Breast epithelium (tissue), 4 donors: ENCODE measurements at regions not wholly inside any gene's neighbourhood (a gene's known extent, or its start where the extent isn't known, plus 50 kb on each side); places are given as distances from the start of the nearest gene placed in this dataset.

Source experiments
- DNase-seq, 2 donors: peaks; one replicate each; pipeline ENCODE4 v3.0.0-alpha.2; 2019; ENCODE audit warnings: low spot score in 2 of 2
- H3K27ac ChIP-seq, 2 donors: fragments of 200-600 bp; sonication (generic) in 1 of 2; one replicate each; pipeline ENCODE4 v1.5.1; 2016 to 2019; ENCODE audit warnings: mild to moderate bottlenecking in 1 of 2
- H3K27me3 ChIP-seq, 2 donors: fragments of 200-600 bp; sonication (generic) in 1 of 2; one replicate each; pipeline versions ENCODE4 v1.5.1 to v1.6.0; 2017 to 2019; ENCODE audit warnings: control low read depth in 1 of 2, mild to moderate bottlenecking in 1 of 2
- H3K36me3 ChIP-seq: fragments of 200-600 bp; one replicate; pipeline ENCODE4 v1.5.1; 2019
- H3K4me1 ChIP-seq, 2 donors: fragments of 200-600 bp; sonication (generic); one replicate each; pipeline ENCODE4 v1.5.1; 2016 to 2019; ENCODE audit warnings: control low read depth in 1 of 2
- H3K4me3 ChIP-seq, 3 donors: fragments of 200-600 bp; sonication (generic); 1 replicate in 2 of 3; 2 replicates in 1 of 3; pipeline ENCODE4 v1.5.1; 2016 to 2019; ENCODE audit warnings: mild to moderate bottlenecking in 3 of 3, moderate library complexity in 2 of 3
- H3K9me3 ChIP-seq, 2 donors: fragments of 200-600 bp; sonication (generic) in 1 of 2; one replicate each; pipeline ENCODE4 v1.5.1; 2016 to 2019; ENCODE audit warnings: control low read depth in 1 of 2
- CTCF ChIP-seq, 3 donors: fragments of 450-650 bp; IDR thresholded peaks; one replicate each; pipeline ENCODE4 v1.5.1; 2016 to 2017; ENCODE audit warnings: antibody characterized with exemption in 3 of 3, mild to moderate bottlenecking in 3 of 3, moderate library complexity in 3 of 3
- POLR2A ChIP-seq: fragments of 450-650 bp; IDR thresholded peaks from one replicate; pipeline ENCODE4 v1.6.1; 2016; ENCODE audit warnings: antibody characterized with exemption, mild to moderate bottlenecking, moderate library complexity
- POLR2AphosphoS5 ChIP-seq, 3 donors: sonication (generic); formaldehyde crosslinking; IDR thresholded peaks; one replicate each; pipeline ENCODE4 v1.6.1; 2017; ENCODE audit warnings: antibody characterized with exemption in 3 of 3
- intact Hi-C: fragments of 100-400 bp; cut with DNase I; formaldehyde crosslinking; loops from one replicate; pipeline ENCODE4 v1.15.1; 2023; ENCODE audit warnings: low total_unique reads

- no peak for DNase-seq
- intact Hi-C loops, result no loop called here
- no peak overlapping the region for H3K27ac ChIP-seq
Observed at GRCh38 chr2:40867829-40868228, 415.9 kb upstream of the SLC8A1 start.

GRCh38 chr2:40872580-40872979 is 420.7 kb upstream of the SLC8A1 start:
- H3K36me3 ChIP-seq, result no peaks in the 10 kb centered on the region
- H3K27ac ChIP-seq, result no peak overlapping the region
- TF ChIP-seq POLR2AphosphoS5 (IDR thresholded peaks at IDR 0.05), result no peak
- no peak for TF ChIP-seq POLR2A
- TF ChIP-seq CTCF (IDR thresholded peaks at IDR 0.05), result no peak
- H3K4me1 ChIP-seq, result no peaks in the 10 kb centered on the region
- H3K9me3 ChIP-seq, result no peaks in the 10 kb centered on the region
- no peak for DNase-seq
- H3K27me3 ChIP-seq, result no peaks in the 10 kb centered on the region
- no peak overlapping the region for H3K4me3 ChIP-seq
- intact Hi-C loops, result no loop called here

More at GRCh38 chr2:40867829-40868228, 415.9 kb upstream of the SLC8A1 start:
- H3K27me3 ChIP-seq, result no peaks in the 10 kb centered on the region
- H3K4me1 ChIP-seq, result no peaks in the 10 kb centered on the region
- no peak overlapping the region for H3K4me3 ChIP-seq
- TF ChIP-seq CTCF (IDR thresholded peaks at IDR 0.05) (no peak), POLR2A (no peak), POLR2AphosphoS5 (IDR thresholded peaks at IDR 0.05) (no peak)
- H3K36me3 ChIP-seq, result no peaks in the 10 kb centered on the region
- no peaks in the 10 kb centered on the region for H3K9me3 ChIP-seq

- Histone ChIP-seq H3K4me1 (no peaks in the 10 kb centered on the region), H3K27ac (no peak overlapping the region), H3K4me3 (no peak overlapping the region), H3K36me3 (no peaks in the 10 kb centered on the region), H3K9me3 (no peaks in the 10 kb centered on the region), H3K27me3 (no peaks in the 10 kb centered on the region)
- no peak for DNase-seq
- intact Hi-C loops, result no loop called here
- no peak for TF ChIP-seq POLR2AphosphoS5 (IDR thresholded peaks at IDR 0.05)
- no peak for TF ChIP-seq POLR2A
- TF ChIP-seq CTCF (IDR thresholded peaks at IDR 0.05), result no peak
Observed at GRCh38 chr2:40874380-40874779, 422.5 kb upstream of the SLC8A1 start.

- Histone ChIP-seq H3K4me3 (no peak overlapping the region), H3K4me1 (no peaks in the 10 kb centered on the region), H3K9me3 (no peaks in the 10 kb centered on the region), H3K36me3 (no peaks in the 10 kb centered on the region), H3K27ac (no peak overlapping the region), H3K27me3 (no peaks in the 10 kb centered on the region)
- DNase-seq, result no peak
- intact Hi-C loops, result no loop called here
- TF ChIP-seq POLR2A (no peak), POLR2AphosphoS5 (IDR thresholded peaks at IDR 0.05) (no peak)
Observed at GRCh38 chr2:40877734-40878288, 425.9 kb upstream of the SLC8A1 start.

GRCh38 chr2:40879305-40879704 is 427.4 kb upstream of the SLC8A1 start:
- Histone ChIP-seq H3K4me3 (no peak overlapping the region), H3K4me1 (no peaks in the 10 kb centered on the region), H3K9me3 (no peaks in the 10 kb centered on the region), H3K27ac (no peak overlapping the region), H3K36me3 (no peaks in the 10 kb centered on the region), H3K27me3 (no peaks in the 10 kb centered on the region)
- no peak for TF ChIP-seq POLR2AphosphoS5 (IDR thresholded peaks at IDR 0.05)
- no peak for TF ChIP-seq CTCF (IDR thresholded peaks at IDR 0.05)
- no peak for TF ChIP-seq POLR2A
- intact Hi-C loops, result no loop called here
- no peak for DNase-seq

- no peaks in the 10 kb centered on the region for H3K36me3 ChIP-seq
- no peak for TF ChIP-seq POLR2AphosphoS5 (IDR thresholded peaks at IDR 0.05)
- no peak overlapping the region for H3K27ac ChIP-seq
- H3K4me1 ChIP-seq, result no peaks in the 10 kb centered on the region
- intact Hi-C loops, result loop anchor here (5.0 kb wide), 1 partner anchor 329 kb away; no protein-coding TSS in a partner anchor
- no peak for DNase-seq
- H3K4me3 ChIP-seq, result no peak overlapping the region
- H3K9me3 ChIP-seq, result no peaks in the 10 kb centered on the region
- H3K27me3 ChIP-seq, result no peaks in the 10 kb centered on the region
Observed at GRCh38 chr2:40886100-40886499, 434.2 kb upstream of the SLC8A1 start.
